ENCODE measurements at regions not wholly inside any gene's neighbourhood (a gene's known extent, or its start where the extent isn't known, plus 50 kb on each side); places are given as distances from the start of the nearest gene placed in this dataset.

GRCh38 chr2:168375195-168375798, 80.8 kb upstream of the CERS6 start:
- Mint-ChIP-seq H3K4me3 (ENCODE audit: unreplicated experiment) (no peak overlapping the region), H3K27ac (ENCODE audit: unreplicated experiment) (no peak overlapping the region), H3K9me3 (ENCODE audit: unreplicated experiment) (no peaks in the 10 kb centered on the region), H3K36me3 (ENCODE audit: low read depth, unreplicated experiment) (no peaks in the 10 kb centered on the region), H3K4me1 (ENCODE audit: unreplicated experiment) (no peaks in the 10 kb centered on the region), H3K27me3 (ENCODE audit: unreplicated experiment) (no peaks in the 10 kb centered on the region)
- no peak for DNase-seq (ENCODE audit: low spot score)
- TF ChIP-seq CTCF (IDR thresholded peaks at IDR 0.05; ENCODE audit: unreplicated experiment), result peak; percentile 25

GRCh38 chr2:168378960-168379669, 77.0 kb upstream of the CERS6 start:
- DNase-seq (ENCODE audit: low spot score), result no peak
- Mint-ChIP-seq H3K9me3 (ENCODE audit: unreplicated experiment) (no peaks in the 10 kb centered on the region), H3K27ac (ENCODE audit: unreplicated experiment) (no peak overlapping the region), H3K4me3 (ENCODE audit: unreplicated experiment) (no peak overlapping the region), H3K4me1 (ENCODE audit: unreplicated experiment) (peaks cover 1% of the 10 kb centered on the region), H3K36me3 (ENCODE audit: low read depth, unreplicated experiment) (no peaks in the 10 kb centered on the region), H3K27me3 (ENCODE audit: unreplicated experiment) (no peaks in the 10 kb centered on the region)
- TF ChIP-seq CTCF (IDR thresholded peaks at IDR 0.05; ENCODE audit: unreplicated experiment), result no peak

- Mint-ChIP-seq H3K36me3 (ENCODE audit: low read depth, unreplicated experiment) (no peaks in the 10 kb centered on the region), H3K27me3 (ENCODE audit: unreplicated experiment) (no peaks in the 10 kb centered on the region), H3K4me3 (ENCODE audit: unreplicated experiment) (no peak overlapping the region)
These were observed 75.6 kb upstream of the CERS6 start for GRCh38 chr2:168380500-168380899.

DNA sequence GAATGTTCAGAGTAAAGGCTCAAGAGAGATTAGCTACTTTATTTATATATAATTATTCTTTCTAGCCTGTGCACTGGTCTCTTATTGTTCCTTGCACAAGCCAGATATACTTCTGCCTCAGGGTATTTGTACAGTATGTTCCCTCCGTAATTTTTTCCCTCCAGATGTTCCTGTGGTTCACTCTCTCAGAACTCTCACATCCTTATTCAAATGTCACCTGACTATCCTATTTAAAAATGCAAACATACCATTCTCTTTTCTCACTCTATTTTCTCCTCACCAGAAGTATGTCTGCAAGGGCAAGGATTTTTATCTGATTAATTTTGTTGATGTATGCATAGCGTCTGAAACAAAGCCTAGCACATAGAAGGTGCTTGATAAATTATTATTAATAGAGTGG, 64.0 kb upstream of the CERS6 start:
- TF ChIP-seq CTCF (IDR thresholded peaks at IDR 0.05; ENCODE audit: unreplicated experiment), result no peak
- H3K27ac Mint-ChIP-seq (ENCODE audit: unreplicated experiment), result no peak overlapping the region
- H3K27me3 Mint-ChIP-seq (ENCODE audit: unreplicated experiment), result no peaks in the 10 kb centered on the region
- H3K4me1 Mint-ChIP-seq (ENCODE audit: unreplicated experiment), result no peaks in the 10 kb centered on the region
- no peak for DNase-seq (ENCODE audit: low spot score)
- no peak overlapping the region for H3K4me3 Mint-ChIP-seq (ENCODE audit: unreplicated experiment)
- H3K9me3 Mint-ChIP-seq (ENCODE audit: unreplicated experiment), result no peaks in the 10 kb centered on the region
- H3K36me3 Mint-ChIP-seq (ENCODE audit: low read depth, unreplicated experiment), result no peaks in the 10 kb centered on the region

More at GRCh38 chr2:168380500-168380899, 75.6 kb upstream of the CERS6 start:
- H3K9me3 Mint-ChIP-seq (ENCODE audit: unreplicated experiment), result no peaks in the 10 kb centered on the region
- DNase-seq (ENCODE audit: low spot score), result no peak
- peaks cover 5% of the 10 kb centered on the region for H3K4me1 Mint-ChIP-seq (ENCODE audit: unreplicated experiment)
- H3K27ac Mint-ChIP-seq (ENCODE audit: unreplicated experiment), result no peak overlapping the region
- no peak for TF ChIP-seq CTCF (IDR thresholded peaks at IDR 0.05; ENCODE audit: unreplicated experiment)

GRCh38 chr2:168392797-168393196, 63.3 kb upstream of the CERS6 start:
- Mint-ChIP-seq H3K4me1 (ENCODE audit: unreplicated experiment) (peaks cover 2% of the 10 kb centered on the region), H3K27me3 (ENCODE audit: unreplicated experiment) (no peaks in the 10 kb centered on the region)
- TF ChIP-seq CTCF (IDR thresholded peaks at IDR 0.05; ENCODE audit: unreplicated experiment), result no peak

More at GRCh38 chr2:168392797-168393196, 63.3 kb upstream of the CERS6 start:
- H3K36me3 Mint-ChIP-seq (ENCODE audit: low read depth, unreplicated experiment), result no peaks in the 10 kb centered on the region
- DNase-seq (ENCODE audit: low spot score), result no peak
- H3K27ac Mint-ChIP-seq (ENCODE audit: unreplicated experiment), result no peak overlapping the region
- H3K4me3 Mint-ChIP-seq (ENCODE audit: unreplicated experiment), result no peak overlapping the region
- no peaks in the 10 kb centered on the region for H3K9me3 Mint-ChIP-seq (ENCODE audit: unreplicated experiment)
